ENCODE measurements at regions not wholly inside any gene's neighbourhood (a gene's known extent, or its start where the extent isn't known, plus 50 kb on each side); places are given as distances from the start of the nearest gene placed in this dataset.

GRCh38 chr3:22938739-22939138, 264.4 kb upstream of the UBE2E2 start:
- H3K27me3 Mint-ChIP-seq (ENCODE audit: low read depth), result no peaks in the 10 kb centered on the region
- Histone ChIP-seq H3K23me2 (ENCODE audit: insufficient read length, low read depth, low read length, poor library complexity, severe bottlenecking) (no peaks in the 10 kb centered on the region), H2BK120ac (ENCODE audit: low read depth, low read length, poor library complexity, severe bottlenecking) (no peak overlapping the region), H3K4me2 (ENCODE audit: insufficient read depth, insufficient read length, low read length) (no peak overlapping the region), H2BK15ac (ENCODE audit: low read depth, low read length) (no peak overlapping the region), H2BK12ac (ENCODE audit: insufficient read length, low read depth, low read length) (no peak overlapping the region), H3T11ph (ENCODE audit: low read length) (no peak overlapping the region), H4K91ac (ENCODE audit: insufficient read length, low read depth, low read length) (no peak overlapping the region), H3K18ac (ENCODE audit: insufficient read length, low read depth, low read length) (no peak overlapping the region), H3K14ac (ENCODE audit: insufficient read depth, low read length) (no peak overlapping the region), H2AFZ (ENCODE audit: low read length) (no peak overlapping the region), H3K9ac (ENCODE audit: extremely low read depth, insufficient read length, low read length) (no peak overlapping the region), H3K79me1 (ENCODE audit: insufficient read depth, low read depth, low read length, poor library complexity, severe bottlenecking) (no peaks in the 10 kb centered on the region), H2BK5ac (ENCODE audit: insufficient read length, low read length) (no peak overlapping the region), H4K5ac (ENCODE audit: insufficient read length, low read depth, low read length) (no peak overlapping the region), H4K8ac (replicated peaks; ENCODE audit: insufficient read length, low read depth, low read length) (no peak overlapping the region), H3K23ac (ENCODE audit: insufficient read length, low read depth, low read length) (no peak overlapping the region), H3K56ac (ENCODE audit: insufficient read length, low read depth, low read length) (no peak overlapping the region), H3K27ac (ENCODE audit: insufficient read length, low read depth, low read length) (no peak overlapping the region), H2BK20ac (ENCODE audit: low read depth, low read length, poor library complexity, severe bottlenecking) (no peak overlapping the region), H4K20me1 (ENCODE audit: control insufficient read depth, insufficient read depth, insufficient read length) (no peaks in the 10 kb centered on the region), H3K9me3 (ENCODE audit: control insufficient read depth, low read depth, low read length) (no peaks in the 10 kb centered on the region), H3K79me2 (ENCODE audit: insufficient read depth, low read length) (no peaks in the 10 kb centered on the region), H3K4me1 (ENCODE audit: insufficient read depth, low read length) (no peaks in the 10 kb centered on the region), H3K27me3 (ENCODE audit: insufficient read depth, low read length) (no peaks in the 10 kb centered on the region), H2AK5ac (ENCODE audit: insufficient read length, low read length) (no peak overlapping the region), H3K4ac (ENCODE audit: low read depth, low read length) (no peak overlapping the region)
- H3K9me3 Mint-ChIP-seq, result no peaks in the 10 kb centered on the region
- no peak for DNase-seq
- H3K4me3 Mint-ChIP-seq, result no peak overlapping the region
- H3K36me3 Mint-ChIP-seq (ENCODE audit: insufficient read depth in 1 of 3, low read depth in 3 of 3), result no peaks in the 10 kb centered on the region
- no peaks in the 10 kb centered on the region for H3K4me1 Mint-ChIP-seq
- H3K27ac Mint-ChIP-seq, result no peak overlapping the region
- TF ChIP-seq CTCF (conservative IDR thresholded peaks at IDR 0.05), result no peak
- WGBS (ENCODE audit: extremely low coverage, insufficient read length, low lambda C conversion rate), result no CpG with 5 or more reads among the region's 5 CpGs
